Renal cortical epithelial cell (primary cell): ENCODE measurements at regions not wholly inside any gene's neighbourhood (a gene's known extent, or its start where the extent isn't known, plus 50 kb on each side); places are given as distances from the start of the nearest gene placed in this dataset.
A peak's percentile ranks its signal among the peaks of the same experiment; 100 is the strongest.

Source experiments
- DNase-seq: peaks from one replicate; pipeline ENCODE4 v3.0.0-alpha.2; 2011; ENCODE audit warnings: low read depth

DNA sequence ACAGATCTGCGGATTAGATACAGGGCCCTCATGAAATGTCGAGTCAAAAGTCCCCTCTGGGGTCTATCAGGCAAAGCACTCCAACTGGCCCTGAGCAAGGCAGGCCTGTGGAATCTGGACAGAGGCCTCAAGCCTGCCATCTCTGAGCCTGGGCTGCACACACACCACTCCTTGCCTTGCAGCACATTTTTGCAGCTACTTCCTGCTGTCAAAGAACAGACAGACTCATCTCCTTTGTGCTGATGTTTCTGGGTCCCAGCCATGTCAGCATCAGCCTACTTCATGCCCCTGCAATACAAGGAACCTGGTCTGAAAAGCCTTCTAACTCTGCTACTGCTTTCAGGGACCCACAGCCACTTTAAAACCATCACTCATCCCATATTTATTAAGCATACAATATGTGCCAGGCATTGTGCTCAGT is 60.6 kb upstream of the IL12A start:
- DNase-seq = peak; percentile 22

DNA sequence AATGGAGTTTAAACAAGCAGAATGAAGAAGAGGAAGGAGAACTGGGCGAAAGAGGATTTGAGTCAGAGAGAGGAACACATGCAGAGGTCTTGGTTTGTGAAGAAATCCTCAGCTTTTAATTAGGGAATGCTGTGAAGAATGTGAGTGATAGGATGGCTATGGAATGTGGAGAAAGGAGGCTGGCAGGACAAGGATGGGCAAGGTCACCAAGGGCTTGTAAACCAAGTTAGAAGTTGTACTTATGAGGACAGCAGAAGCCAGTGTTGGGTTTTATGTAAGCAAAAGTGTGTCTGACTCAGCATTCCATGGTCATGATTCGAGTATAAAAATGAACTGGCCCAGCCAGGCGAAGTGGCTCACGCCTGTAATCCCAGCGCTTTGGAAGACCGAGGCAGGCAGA is 60.0 kb upstream of the IL12A start:
- DNase-seq = peak; percentile 98

DNA sequence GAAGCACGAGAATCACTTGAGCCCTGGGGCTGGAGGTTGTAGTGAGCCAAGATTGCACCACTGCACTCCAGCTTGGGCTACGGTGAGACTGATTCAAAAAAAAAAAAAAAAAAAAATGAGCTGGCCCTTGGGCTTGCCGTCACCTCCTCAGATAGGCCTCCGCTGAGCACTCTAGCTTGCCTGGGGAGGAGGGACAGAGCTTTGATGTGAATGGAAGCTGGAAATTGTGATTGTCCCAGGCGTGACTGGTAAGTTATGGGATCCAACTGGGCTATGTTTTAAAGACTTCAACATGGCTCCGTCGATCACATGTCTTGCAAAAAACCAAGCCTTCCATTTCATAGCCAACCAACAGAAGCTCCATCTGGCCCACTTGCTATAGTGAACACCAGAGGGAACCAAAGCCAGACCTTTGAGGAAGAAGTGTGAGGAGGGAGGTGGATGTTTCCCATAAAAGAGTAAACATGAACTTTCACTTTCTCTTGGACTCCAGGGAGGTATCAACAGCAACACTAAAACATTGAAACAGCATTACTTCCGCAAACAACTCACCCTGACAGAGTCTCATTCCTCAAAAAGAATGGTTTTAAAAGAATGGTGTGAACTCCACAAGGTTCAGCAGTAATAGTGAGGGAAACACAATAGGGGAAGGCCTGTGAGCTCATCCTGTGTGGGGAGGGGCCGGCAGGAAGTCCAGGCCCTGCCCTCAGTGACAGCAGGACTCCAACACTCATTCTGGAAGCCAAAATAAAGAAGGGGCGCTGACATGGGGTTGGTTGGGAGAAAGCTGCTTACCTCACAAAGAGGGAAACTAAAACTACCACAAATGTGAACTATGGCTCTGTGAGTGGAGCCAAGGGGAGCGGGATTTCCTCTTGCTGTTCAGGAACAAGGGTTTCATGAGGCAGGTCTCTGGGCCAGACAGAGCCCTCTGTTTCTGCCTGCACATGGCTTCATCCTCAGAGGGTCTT is 59.2 kb upstream of the IL12A start:
- DNase-seq = peak; percentile 73

DNA sequence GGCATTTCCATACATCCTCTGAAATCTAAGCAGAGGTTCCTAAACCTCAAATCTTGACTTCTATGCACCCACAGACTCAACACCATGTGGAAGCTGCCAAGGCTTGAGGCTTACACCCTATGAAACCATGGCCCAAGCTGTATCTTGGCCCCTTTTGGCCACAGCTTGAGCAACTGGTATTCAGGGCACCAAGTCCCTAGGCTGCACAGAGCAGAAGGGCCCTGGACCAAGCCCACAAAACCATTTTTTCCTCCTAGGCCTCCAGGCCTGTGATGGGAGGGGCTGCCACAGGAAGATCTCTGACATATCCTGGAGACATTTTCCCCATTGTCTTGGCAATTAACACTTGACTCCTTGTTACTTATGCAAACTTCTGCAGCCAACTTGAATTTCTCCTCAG is 54.4 kb upstream of the IL12A start:
- DNase-seq = no peak

DNA sequence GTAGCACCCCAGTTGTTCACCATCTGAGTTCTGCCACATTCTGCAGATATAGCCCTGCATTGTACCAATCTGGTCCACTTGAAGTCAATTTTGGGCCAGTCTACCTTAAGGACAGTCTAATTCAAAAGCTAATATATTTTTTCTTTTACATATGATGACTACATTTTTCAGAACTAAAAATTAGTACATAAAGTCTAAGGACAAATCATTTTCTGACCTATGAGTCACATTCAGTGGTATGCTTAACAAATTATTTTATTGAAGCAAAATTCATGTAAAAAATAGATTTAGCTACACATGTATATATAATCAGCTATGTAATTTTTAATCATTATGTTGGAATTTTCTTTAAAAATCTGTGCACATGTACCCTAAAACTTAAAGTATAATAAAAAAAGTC is 52.1 kb upstream of the IL12A start:
- DNase-seq = no peak

DNA sequence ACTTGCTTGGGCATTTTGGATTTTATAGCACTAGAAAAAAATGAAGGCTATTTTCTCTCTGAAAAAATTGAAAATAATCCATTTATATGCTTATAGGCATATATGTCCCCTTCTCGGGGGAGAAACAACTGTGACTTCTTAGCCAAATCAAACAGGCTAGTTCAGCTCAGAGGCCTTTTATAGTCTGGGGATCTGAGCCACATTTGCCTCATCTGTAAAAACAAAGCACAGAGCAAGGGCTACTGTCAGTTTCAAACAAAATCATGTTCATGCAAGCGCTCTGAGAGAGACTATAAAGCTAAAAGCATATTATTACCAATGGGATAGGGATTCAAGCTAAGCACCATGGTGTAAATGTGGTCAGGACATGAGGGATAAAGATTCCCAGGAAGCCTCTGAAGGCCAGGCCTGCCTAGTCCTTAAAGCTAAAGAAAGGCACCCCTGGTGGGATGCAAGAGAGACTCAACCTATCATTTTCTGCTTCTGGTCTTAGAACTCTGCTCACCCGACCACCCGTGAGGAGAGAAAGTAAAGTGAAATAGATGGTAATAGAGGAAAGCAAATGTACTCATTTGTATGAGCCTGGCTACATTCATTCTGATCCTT is 51.0 kb upstream of the IL12A start:
- DNase-seq = no peak

DNA sequence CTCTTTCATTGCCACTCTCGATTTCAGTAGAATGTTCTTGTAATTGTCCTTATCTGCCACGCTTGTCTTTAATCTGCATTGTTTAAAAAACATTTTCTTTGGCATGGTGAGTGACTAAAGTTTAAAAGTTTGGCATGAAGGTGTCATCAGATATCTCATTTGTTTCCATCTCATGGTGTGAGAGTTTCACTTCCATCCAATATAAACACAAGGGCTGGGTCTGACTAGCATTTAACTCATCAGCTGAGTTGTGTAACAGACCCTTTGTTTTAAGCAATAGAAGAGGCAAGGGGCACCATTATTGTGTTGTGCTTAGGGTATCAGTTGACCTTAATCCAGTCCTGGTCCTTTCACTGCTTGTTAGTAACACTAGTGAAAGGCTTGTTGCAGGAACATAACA is 49.9 kb upstream of the IL12A start:
- DNase-seq = no peak
